Hematopoietic multipotent progenitor cell treated with erythropoietin and hydrocortisone succinate and interleukin-3 and kit ligand, for 4 days (in vitro differentiated cells): ENCODE measurements at regions not wholly inside any gene's neighbourhood (a gene's known extent, or its start where the extent isn't known, plus 50 kb on each side); places are given as distances from the start of the nearest gene placed in this dataset.

Experiments
- DNase-seq: peaks from one replicate; pipeline ENCODE4 v3.0.0-alpha.2; 2015

- no peak for DNase-seq
Observed at GRCh38 chr20:50397058-50397457, 113.1 kb upstream of the PTPN1 start.

GRCh38 chr20:50398064-50398463 is 112.1 kb upstream of the PTPN1 start:
- no peak for DNase-seq

DNA sequence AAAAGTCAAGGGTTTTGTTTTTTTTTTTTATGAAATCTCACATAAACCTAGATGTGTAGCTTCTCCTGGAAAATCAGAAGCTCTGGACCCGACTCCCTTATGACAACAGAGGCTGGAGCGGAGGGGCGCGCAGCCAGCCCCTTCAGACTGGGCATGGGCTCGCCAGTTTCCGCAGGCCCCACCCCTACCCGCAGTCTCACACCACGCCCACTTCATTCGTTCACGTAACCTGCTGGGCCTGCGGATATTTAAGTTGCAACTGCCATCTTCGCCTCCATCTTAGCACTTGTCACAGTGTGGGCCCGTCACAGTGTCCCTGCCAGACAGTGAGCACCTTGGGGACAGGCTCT is 111.7 kb upstream of the PTPN1 start:
- no peak for DNase-seq

- DNase-seq, result no peak
Observed at GRCh38 chr20:50398821-50399554, 111.2 kb upstream of the PTPN1 start.

DNA sequence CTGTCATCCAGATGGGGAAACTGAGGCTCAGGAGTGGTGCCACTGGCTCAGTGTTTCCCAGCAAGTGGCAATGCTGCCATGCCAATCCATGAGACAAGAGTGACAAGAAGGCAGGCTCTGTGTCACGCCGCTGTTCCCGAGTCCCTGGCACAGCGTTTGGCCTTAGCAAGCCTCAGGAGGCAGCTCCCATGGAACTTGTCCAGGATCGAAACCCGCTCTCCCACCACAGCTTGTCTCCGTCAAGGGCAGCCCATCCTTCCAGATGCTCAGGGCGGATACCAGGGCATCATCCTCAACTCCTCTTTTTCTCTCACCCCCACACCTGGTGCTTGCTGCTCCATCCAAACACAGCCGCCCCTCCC is 110.6 kb upstream of the PTPN1 start:
- no peak for DNase-seq

DNA sequence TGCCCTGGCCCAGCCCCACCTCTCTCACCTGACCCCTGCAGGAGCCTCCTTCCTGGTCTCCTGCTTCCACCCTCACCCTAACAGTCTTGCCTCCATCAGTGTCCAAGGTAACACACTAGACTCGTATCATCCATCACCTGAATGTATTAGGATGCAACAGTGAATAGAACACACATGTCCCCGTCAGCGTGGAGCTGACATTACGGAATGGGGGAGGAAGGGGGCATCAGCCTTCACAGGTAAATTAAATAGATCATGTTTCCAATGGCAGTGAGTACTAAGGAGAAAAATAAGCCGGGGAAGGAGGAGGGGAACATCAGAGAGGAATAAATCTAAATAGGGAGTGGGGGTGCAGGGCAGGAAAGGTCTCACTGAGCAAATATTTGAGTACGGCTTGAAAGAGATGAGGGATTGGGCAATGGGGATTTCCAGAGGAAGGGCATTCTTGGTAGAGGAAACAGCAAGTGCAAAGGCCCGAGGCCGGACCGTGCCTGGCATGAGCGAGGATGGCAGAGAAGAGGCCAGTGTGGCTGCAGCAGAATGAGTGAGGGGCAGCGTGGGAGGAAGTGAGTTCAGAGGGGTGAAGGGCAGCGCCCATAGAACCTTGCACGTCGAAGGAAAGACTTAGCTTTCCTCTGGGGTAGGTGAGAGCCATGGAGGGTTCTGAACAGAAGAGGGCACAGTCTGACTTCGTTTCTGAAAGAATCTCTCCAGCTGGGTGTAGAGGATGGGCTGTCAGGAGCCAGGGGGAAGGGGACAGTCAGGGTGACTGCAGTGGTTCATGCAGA is 110.1 kb upstream of the PTPN1 start:
- no peak for DNase-seq

DNA sequence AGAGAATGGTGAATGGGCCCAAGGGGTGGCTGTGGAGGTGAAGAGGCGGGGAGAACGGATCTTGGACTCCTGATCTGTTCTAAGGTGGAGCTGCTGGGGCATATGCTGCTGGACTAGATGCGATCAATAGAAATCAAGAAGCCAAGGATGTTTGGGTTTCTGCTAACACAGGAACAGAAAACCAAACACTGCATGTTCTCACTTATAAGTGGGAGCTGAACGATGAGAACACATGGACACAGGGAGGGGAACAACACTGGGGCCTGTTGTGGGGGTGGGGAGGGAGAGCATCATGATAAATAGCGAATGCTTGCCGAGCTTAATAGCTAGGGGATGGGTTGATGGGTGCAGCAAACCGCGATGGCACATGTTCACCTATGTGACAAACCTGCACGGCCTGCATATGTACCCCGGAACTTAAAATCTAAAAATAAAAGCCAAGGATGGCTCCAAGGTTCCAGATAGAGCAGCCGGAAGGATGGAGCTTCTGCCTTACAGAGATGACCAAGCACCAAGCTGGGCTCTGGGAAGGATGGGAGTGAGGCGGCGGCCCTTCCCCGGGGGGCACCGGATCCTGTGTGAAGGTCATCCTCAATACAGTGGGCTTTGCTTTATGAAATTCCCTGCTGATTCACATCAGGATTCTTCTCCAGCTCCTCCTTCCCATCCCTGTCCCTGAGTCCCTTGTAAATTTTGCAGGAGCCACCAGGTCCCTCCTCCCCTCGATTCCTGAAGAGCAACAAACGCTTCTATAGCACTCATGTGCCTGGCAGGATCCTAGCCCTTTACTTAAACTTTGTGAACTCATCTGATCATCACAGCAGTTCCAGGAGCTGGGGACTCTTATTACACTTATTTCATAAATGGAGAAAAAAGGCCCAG is 109.2 kb upstream of the PTPN1 start:
- no peak for DNase-seq

DNA sequence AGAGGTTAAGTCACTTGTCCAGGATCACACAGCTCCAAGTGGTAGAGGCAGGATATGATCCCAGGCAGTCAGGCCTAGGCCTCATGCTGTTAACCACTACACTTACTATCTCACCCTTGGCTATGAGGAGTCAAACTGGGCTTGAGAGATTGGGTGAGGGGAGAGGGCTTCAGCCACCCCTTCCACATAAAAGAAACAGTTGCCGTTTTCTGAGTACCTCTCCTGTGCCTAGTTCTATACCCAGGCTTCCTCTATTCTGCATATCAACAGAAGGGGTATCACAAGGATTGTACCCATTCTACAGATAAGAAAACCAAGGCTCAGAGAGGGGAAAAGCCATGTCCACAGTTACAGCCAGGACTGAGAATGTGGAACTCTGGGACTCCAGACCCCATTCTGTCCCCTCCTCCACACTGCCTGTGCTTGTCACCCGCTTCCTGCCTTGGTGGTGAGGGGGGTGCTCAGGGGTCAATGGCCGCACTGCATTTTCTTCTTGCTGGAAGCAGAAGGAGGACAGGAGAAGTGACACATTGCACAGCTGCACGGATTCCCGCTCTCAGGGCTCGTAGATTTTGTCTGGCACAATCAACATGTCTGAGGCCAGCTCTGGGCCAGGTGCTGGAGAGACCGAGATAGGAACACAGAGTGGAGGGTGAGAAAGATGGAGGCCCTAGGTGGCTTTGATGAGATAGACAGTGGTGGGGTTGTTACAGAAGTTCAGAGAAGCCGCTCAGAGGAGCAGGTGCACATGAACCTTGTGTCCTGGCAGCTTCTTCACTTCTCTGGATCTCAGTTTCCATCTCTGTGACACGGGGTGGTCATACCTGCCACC is 108.4 kb upstream of the PTPN1 start:
- DNase-seq, result no peak

- DNase-seq, result no peak
Observed at GRCh38 chr20:50403565-50404418, 106.4 kb upstream of the PTPN1 start.

DNA sequence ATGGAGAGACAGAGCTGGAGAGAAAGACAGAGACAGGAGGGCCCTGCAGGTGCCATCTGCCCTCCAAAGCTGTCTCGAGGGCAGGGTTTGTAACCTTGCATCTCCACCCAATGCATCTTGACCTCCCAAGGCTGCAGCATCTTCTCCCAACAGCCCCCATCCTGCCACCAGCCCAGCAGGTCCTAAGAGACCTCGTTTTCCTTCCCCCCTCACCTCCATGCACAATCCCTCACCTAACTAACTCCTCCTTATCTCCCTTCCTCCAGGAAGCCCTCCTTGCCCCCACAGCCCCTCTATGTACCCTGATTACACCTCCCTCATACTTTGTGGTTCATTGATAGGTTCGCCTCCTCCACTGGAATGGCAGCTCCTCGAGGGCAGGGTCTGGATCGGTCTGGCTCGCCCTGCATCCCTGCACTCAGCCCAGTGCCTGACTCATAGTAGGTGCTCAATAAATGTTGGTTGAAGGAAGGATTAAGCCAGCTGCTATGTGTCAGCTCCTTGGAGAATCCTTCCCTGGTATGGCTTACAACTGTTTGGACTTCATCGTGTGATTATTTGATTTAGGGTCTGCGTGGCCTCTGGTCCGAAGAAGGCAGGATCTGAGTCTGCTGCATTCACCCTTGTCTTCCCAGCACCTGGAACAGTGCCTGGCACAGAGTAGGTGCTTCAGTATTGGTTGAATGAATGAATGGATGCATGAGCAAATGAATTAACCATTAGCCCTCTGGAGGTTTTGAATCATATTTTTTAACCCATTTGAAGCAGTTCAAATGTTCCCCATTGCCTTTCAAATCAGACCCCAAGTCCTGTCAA is 105.6 kb upstream of the PTPN1 start:
- DNase-seq, result no peak

DNA sequence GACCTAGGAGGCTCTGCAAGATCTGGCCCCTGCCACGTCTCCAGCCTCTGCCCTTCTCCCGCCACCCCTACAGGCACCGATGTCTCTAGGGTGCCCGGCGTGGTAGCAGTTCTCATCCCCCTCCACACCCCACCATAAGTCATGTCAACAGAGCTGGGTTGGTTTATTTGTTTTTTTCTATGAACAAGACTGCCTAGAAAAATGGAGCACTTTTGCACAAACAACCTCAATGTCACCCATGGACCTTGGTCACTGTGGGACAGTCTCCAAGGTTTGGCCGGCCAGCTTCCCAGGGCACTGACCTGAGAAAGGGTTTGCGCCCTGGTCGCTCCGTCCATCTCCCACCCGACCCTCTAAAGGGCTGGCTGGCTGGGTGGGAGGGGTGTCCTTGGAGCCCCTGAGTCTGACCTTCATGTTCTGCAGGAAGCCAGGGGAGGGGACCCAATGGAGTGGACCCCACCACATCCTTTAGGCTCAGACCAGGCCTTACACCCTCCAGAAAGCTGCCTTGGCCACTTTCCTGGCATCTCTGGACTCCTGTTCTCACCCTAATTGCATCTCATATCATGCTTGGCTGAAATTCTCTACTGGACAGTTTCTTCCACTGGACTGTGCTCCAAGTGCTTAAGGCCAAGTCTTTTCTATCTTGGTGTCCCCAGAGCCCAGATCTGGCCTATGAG is 104.8 kb upstream of the PTPN1 start:
- no peak for DNase-seq

GRCh38 chr20:50405915-50406609 is 104.1 kb upstream of the PTPN1 start:
- DNase-seq, result no peak

DNA sequence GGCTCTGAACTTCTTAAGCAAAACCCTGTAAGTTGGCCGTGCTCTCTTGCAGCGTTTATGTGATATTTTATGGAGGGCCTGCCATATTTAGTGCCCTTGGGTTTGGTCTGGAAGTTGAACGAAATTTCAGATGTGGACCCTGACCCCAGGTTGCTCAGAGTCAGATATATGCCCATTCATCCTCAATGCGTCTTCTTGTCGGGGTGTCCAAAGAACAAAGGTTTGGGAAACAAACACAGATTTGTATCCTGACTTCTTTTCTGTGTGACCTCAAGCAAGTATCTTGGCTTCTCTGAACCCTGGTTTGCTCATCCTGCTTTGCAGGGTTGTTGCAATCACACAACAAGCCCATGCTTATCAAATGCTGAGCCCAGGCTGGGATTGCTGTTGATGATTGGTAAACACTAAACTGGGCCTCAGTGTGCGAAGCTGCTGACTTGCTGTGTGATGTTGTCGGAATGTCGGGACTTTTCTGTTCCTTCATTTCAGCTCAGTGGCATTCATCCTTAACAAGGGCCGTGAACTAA is 103.5 kb upstream of the PTPN1 start:
- DNase-seq, result no peak

DNA sequence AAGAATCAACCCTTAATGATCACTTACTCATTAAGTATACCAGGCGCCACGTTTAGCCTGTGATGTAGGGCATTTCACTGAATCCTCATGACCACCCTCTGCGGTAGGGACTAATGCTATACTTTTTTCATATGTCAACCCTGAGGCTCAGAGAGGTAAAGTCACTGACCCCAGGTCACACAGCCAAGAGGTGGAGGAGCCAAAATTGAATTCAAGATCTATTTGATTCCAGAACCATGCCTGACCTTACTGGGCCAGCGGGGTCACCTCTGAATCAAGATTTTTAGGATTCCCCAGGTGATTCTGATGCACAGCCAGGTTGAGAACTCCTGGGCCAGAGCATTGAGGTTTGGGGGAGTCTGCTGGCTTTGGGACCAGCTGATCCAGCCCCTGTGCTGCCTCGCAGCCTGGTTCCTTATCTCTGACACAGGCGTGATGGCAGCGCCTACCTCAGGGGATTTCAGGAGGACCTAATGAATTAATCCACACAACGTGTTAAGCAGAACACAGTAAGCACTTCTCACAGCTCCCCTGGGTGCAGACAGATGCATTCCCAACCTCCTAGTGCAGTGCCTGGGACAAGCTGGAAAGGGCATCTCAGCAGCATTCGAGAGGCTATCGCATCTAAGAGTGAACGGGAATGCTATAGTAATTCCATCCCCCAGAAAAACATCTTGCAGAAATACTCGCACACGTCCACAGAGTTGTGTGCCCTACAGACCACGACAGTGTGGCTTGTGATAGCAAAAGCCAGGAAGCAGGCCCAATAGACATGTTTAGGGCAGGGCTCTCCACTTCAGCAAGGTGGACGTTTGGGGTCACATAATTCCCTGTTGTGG is 101.4 kb upstream of the PTPN1 start:
- DNase-seq, result no peak

- DNase-seq, result no peak
Observed at GRCh38 chr20:50409495-50409894, 100.7 kb upstream of the PTPN1 start.

DNA sequence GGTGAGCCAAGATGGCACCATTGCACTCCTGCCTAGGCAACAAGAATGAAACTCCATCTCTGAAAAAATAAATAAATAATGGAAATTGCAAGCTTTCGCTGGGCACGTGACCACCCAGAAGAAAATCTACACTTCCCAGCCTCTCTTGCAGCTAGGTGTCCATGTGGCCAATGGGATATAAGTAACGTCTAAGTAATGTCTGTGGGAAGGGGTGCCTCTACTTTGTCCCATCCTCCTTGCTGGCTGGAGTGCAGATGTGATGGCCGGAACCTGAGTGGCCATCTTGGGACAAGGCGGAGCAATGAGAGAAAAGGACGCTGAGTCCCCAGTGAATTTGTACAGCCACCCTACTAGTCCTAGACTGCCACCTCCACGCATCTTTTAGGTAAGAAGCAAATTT is 99.8 kb upstream of the PTPN1 start:
- DNase-seq, result no peak

DNA sequence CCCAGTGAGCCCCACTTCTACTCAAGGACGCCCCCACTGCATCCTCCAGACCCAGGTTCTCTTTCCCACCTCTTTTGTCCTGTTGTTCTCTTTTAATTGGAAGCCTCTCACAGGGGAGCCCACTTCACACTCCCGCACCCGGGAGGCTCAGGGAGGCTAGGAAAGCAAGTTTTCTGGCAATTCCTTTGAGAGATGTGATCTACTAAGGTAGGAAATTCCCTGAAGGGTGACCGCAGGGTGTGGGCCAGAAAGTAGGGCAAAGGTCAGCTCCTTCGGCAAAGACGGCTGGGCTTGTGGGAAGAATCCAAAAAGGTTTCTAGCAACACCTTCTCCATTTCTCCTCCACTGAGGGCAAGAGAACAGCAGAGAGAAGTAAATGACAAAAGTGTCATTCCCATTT is 98.1 kb upstream of the PTPN1 start:
- no peak for DNase-seq

DNA sequence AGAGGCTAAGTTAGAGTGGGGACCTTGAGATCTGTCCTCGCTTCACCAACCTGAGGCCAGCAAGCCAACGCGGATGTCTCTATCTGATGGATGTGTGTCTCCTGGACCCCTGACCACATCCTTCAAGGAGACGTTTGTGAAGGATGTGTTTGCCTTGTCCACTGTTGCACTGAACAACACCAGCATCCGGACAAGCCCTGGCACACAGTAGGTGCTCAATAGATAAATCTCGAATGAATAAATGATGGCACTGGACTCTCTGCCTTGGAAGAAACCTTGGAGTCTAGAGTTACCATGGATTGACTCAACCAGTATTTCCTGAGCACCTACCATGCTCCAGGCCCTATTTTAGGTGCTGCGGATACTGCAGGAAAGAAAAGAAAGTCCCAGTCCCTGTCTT is 97.7 kb upstream of the PTPN1 start:
- no peak for DNase-seq
